H1 (cell line): ENCODE measurements at regions not wholly inside any gene's neighbourhood (a gene's known extent, or its start where the extent isn't known, plus 50 kb on each side); places are given as distances from the start of the nearest gene placed in this dataset.

ENCODE experiments used
- CTCF ChIA-PET: fragments of 300-600 bp; sonication (Branson Sonifier 250); formaldehyde crosslinking; loops from one replicate; lab custom pipeline; 2021; ENCODE audit not compliant: partially characterized antibody; lab: Charles Lee
- POLR2A ChIA-PET: fragments of 300-600 bp; sonication (Branson Sonifier 250); formaldehyde crosslinking; loops from one replicate; lab custom pipeline; 2021; ENCODE audit warnings: inconsistent platforms; ENCODE audit not compliant: partially characterized antibody; lab: Charles Lee
- DNase-seq, 2 experiments: peaks; one replicate each; pipeline versions ENCODE4 v3.0.0 to v3.0.0-alpha.2; 2010 to 2022; ENCODE audit warnings: low spot score in 2 of 2, low read depth in 1 of 2, mixed read lengths in 1 of 2
- FAIRE-seq: peaks from 2 replicates; lab custom pipeline; 2011; peaks lifted over from hg19 to GRCh38; lab: Jason Lieb, UNC
- H2AFZ ChIP-seq: 2 replicates; pipeline ENCODE4 v1.8.1; 2012; ENCODE audit warnings: low read length, inconsistent platforms
- H2AK5ac ChIP-seq: 2 replicates; pipeline ENCODE4 v1.6.1; 2013; ENCODE audit warnings: low read depth, low read length
- H2BK120ac ChIP-seq: replicated peaks from 2 replicates; pipeline ENCODE3; 2013; ENCODE audit warnings: low read depth, low read length, inconsistent platforms
- H2BK12ac ChIP-seq: 2 replicates; pipeline ENCODE4 v1.6.1; 2013; ENCODE audit warnings: low read depth, low read length
- H2BK15ac ChIP-seq: 2 replicates; pipeline ENCODE4 v1.6.1; 2013; ENCODE audit warnings: low read length
- H2BK20ac ChIP-seq: 2 replicates; pipeline ENCODE4 v1.6.1; 2013; ENCODE audit warnings: low read length
- H2BK5ac ChIP-seq: 2 replicates; pipeline ENCODE4 v1.6.1; 2013; ENCODE audit warnings: low read depth, low read length
- H3K14ac ChIP-seq: 2 replicates; pipeline ENCODE4 v1.6.1; 2013; ENCODE audit warnings: inconsistent platforms; ENCODE audit not compliant: insufficient read length
- H3K18ac ChIP-seq: 2 replicates; pipeline ENCODE4 v1.6.1; 2013; ENCODE audit warnings: low read length; ENCODE audit errors: extremely low read depth
- H3K23ac ChIP-seq: 2 replicates; pipeline ENCODE4 v1.6.1; 2013; ENCODE audit warnings: inconsistent platforms; ENCODE audit not compliant: insufficient read length
- H3K23me2 ChIP-seq: 2 replicates; pipeline ENCODE4 v1.6.1; 2013; ENCODE audit warnings: low read depth, low read length
- H3K27ac ChIP-seq: 2 replicates; pipeline ENCODE4 v1.6.1; 2011; ENCODE audit warnings: low read depth, low read length, inconsistent platforms
- H3K27me3 ChIP-seq, 4 experiments: replicated peaks in 1 of 4; 1 replicate in 1 of 4; 2 replicates in 3 of 4; pipeline versions ENCODE4 v1.6.1 to v1.8.1; 2011 to 2013; ENCODE audit warnings: low read length in 3 of 4, mild to moderate bottlenecking in 3 of 4, inconsistent platforms in 2 of 4, mixed read lengths in 2 of 4, moderate library complexity in 1 of 4; ENCODE audit not compliant: control insufficient read depth in 3 of 4, insufficient read depth in 3 of 4; ENCODE audit errors: extremely low read depth in 1 of 4
- H3K36me3 ChIP-seq, 4 experiments: 2 replicates each; pipeline versions ENCODE4 v1.6.1 to v1.8.1; 2011 to 2013; ENCODE audit warnings: mild to moderate bottlenecking in 4 of 4, low read length in 3 of 4, moderate library complexity in 2 of 4, control low read depth in 1 of 4, inconsistent platforms in 1 of 4; ENCODE audit not compliant: insufficient read depth in 4 of 4, control insufficient read depth in 2 of 4
- H3K4ac ChIP-seq: replicated peaks from 2 replicates; pipeline ENCODE3; 2013; ENCODE audit warnings: low read length, low read depth, mixed read lengths, inconsistent platforms; ENCODE audit not compliant: insufficient read length
- H3K4me1 ChIP-seq, 4 experiments: replicated peaks in 1 of 4; 1 replicate in 1 of 4; 2 replicates in 3 of 4; pipeline versions ENCODE4 v1.6.1 to v1.8.1; 2011 to 2013; ENCODE audit warnings: low read length in 3 of 4, inconsistent platforms in 2 of 4, mixed read lengths in 1 of 4; ENCODE audit not compliant: insufficient read depth in 4 of 4, control insufficient read depth in 3 of 4
- H3K4me2 ChIP-seq, 2 experiments: 2 replicates each; pipeline versions ENCODE4 v1.6.1 to v1.8.1; 2011 to 2013; ENCODE audit warnings: low read depth in 2 of 2, low read length in 2 of 2, control low read depth in 1 of 2, inconsistent platforms in 1 of 2, mild to moderate bottlenecking in 1 of 2; ENCODE audit not compliant: insufficient read depth in 1 of 2
- H3K4me3 ChIP-seq, 4 experiments: fragments of 200-600, 300-600 bp in 1 of 4; sonication (generic), shearing (Covaris generic), sonication (Bioruptor Twin) in 1 of 4; 2 replicates each; pipeline versions ENCODE4 v1.5.1 to v1.8.1; 2011 to 2016; ENCODE audit warnings: low read length in 4 of 4, low read depth in 3 of 4, control low read depth in 2 of 4, inconsistent platforms in 2 of 4, mild to moderate bottlenecking in 2 of 4, mixed read lengths in 1 of 4, moderate library complexity in 1 of 4; ENCODE audit not compliant: insufficient read depth in 2 of 4; ENCODE audit errors: extremely low read depth in 1 of 4
- H3K56ac ChIP-seq: replicated peaks from 2 replicates; pipeline ENCODE3; 2013; ENCODE audit warnings: low read depth, mild to moderate bottlenecking, mixed read lengths, low read length, inconsistent platforms; ENCODE audit not compliant: insufficient read length
- H3K79me1 ChIP-seq: 2 replicates; pipeline ENCODE4 v1.6.1; 2013; ENCODE audit warnings: low read depth, low read length, control low read depth
- H3K79me2 ChIP-seq, 2 experiments: 2 replicates each; pipeline versions ENCODE4 v1.6.1 to v1.8.1; 2012 to 2013; ENCODE audit warnings: low read length in 2 of 2, mild to moderate bottlenecking in 2 of 2, inconsistent platforms in 1 of 2; ENCODE audit not compliant: insufficient read depth in 2 of 2, control insufficient read depth in 1 of 2
- H3K9ac ChIP-seq, 4 experiments: replicated peaks in 1 of 4; 1 replicate in 1 of 4; 2 replicates in 3 of 4; pipeline versions ENCODE4 v1.6.1 to v1.8.1; 2011 to 2013; ENCODE audit warnings: low read depth in 3 of 4, low read length in 3 of 4, control low read depth in 2 of 4, mild to moderate bottlenecking in 2 of 4, moderate library complexity in 2 of 4, inconsistent platforms in 1 of 4; ENCODE audit errors: extremely low read depth in 1 of 4
- H3K9me3 ChIP-seq, 2 experiments: 2 replicates each; pipeline versions ENCODE4 v1.6.1 to v1.8.1; 2012 to 2013; ENCODE audit warnings: mild to moderate bottlenecking in 2 of 2, moderate library complexity in 2 of 2, control low read depth in 1 of 2, inconsistent platforms in 1 of 2, low read depth in 1 of 2, low read length in 1 of 2, mixed read lengths in 1 of 2; ENCODE audit not compliant: insufficient read depth in 2 of 2
- H4K20me1 ChIP-seq, 2 experiments: replicated peaks in 1 of 2; 2 replicates each; pipeline versions ENCODE3 to v1.8.1; 2011 to 2013; ENCODE audit warnings: inconsistent platforms in 2 of 2, low read length in 2 of 2, mild to moderate bottlenecking in 1 of 2; ENCODE audit not compliant: insufficient read depth in 2 of 2, control insufficient read depth in 1 of 2
- H4K5ac ChIP-seq: 2 replicates; pipeline ENCODE4 v1.6.1; 2013; ENCODE audit warnings: low read length, low read depth, mixed read lengths, inconsistent platforms; ENCODE audit not compliant: insufficient read length
- H4K8ac ChIP-seq: 2 replicates; pipeline ENCODE4 v1.8.0; 2013; ENCODE audit warnings: mild to moderate bottlenecking, moderate library complexity, low read length, inconsistent platforms; ENCODE audit not compliant: insufficient read depth; ENCODE audit errors: extremely low read depth
- H4K91ac ChIP-seq: replicated peaks from 2 replicates; pipeline ENCODE3; 2013; ENCODE audit warnings: low read length, mixed read lengths, inconsistent platforms; ENCODE audit not compliant: insufficient read length
- CBX5 ChIP-seq: fragments of 300-800, 300-1000 bp; sonication (generic); IDR thresholded peaks from 2 replicates; pipeline ENCODE4 v1.7.1; 2016; ENCODE audit warnings: antibody characterized with exemption, low read length, low read depth
- WGBS, 2 experiments: shearing (Covaris generic) in 1 of 2; methylation state at CpG; one replicate each; pipeline versions ENCODE4 v1.1.6 to v1.1.7; 2013 to 2015; ENCODE audit warnings: low lambda C conversion rate in 2 of 2, mixed read lengths in 2 of 2, inconsistent platforms in 1 of 2, low coverage in 1 of 2, missing lambda C conversion rate in 1 of 2; ENCODE audit not compliant: insufficient replicate concordance in 2 of 2, insufficient coverage in 1 of 2, insufficient read length in 1 of 2; ENCODE audit errors: extremely low coverage in 1 of 2, missing lambda C conversion rate in 1 of 2; 5-methylcytosine and 5-hydroxymethylcytosine counted together

- Histone ChIP-seq H3K4me1 (peaks cover 0 to 2% (median 0%) of the 10 kb centered on the region in 4 experiments; a peak in 1 of 7 replicates), H3K4me2 (no peak overlapping the region), H4K5ac (no peak overlapping the region), H2BK12ac (no peak overlapping the region), H3K79me1 (no peaks in the 10 kb centered on the region), H3K14ac (no peak overlapping the region), H3K18ac (no peak overlapping the region), H4K8ac (no peak overlapping the region), H3K9ac (no peak overlapping the region), H2BK120ac (no peak overlapping the region), H3K27ac (no peak overlapping the region), H3K27me3 (no peaks in the 10 kb centered on the region), H2BK15ac (no peak overlapping the region), H3K4ac (no peak overlapping the region), H2BK20ac (no peak overlapping the region), H3K36me3 (no peaks in the 10 kb centered on the region), H2BK5ac (no peak overlapping the region), H3K23ac (no peak overlapping the region), H3K79me2 (no peaks in the 10 kb centered on the region), H2AK5ac (no peak overlapping the region), H4K20me1 (no peaks in the 10 kb centered on the region), H2AFZ (no peak overlapping the region), H3K4me3 (no peak overlapping the region), H4K91ac (no peak overlapping the region), H3K56ac (no peak overlapping the region), H3K9me3 (no peaks in the 10 kb centered on the region), H3K23me2 (no peaks in the 10 kb centered on the region)
- no peak for DNase-seq
- 88% methylated on average over 1 of the region's 1 CpG; no CpG with 5 or more reads in 1 of the 2 experiments for WGBS, 2 experiments
- CTCF ChIA-PET: no interaction called here
- no peak for FAIRE-seq
- POLR2A ChIA-PET: no interaction called here
- no peak for TF ChIP-seq CBX5
Observed at GRCh38 chr4:19135895-19136633, 1114.5 kb upstream of the LCORL start.
